ENCODE measurements at regions not wholly inside any gene's neighbourhood (a gene's known extent, or its start where the extent isn't known, plus 50 kb on each side); places are given as distances from the start of the nearest gene placed in this dataset.

- Histone ChIP-seq H3K9me3 (ENCODE audit: insufficient read depth, low read depth, low read length) (peaks cover 8% of the 10 kb centered on the region; the same call in 1 of the 2 replicates), H3K79me2 (ENCODE audit: insufficient read depth, low read length) (no peaks in the 10 kb centered on the region), H3K4me3 (ENCODE audit: low read length, poor library complexity, severe bottlenecking) (no peak overlapping the region), H3K36me3 (ENCODE audit: insufficient read depth, low read length) (no peaks in the 10 kb centered on the region), H2AFZ (ENCODE audit: low read length) (0 out of 2 replicates have a peak overlapping the region, but pooled peaks have one; percentile 13), H3K4me1 (ENCODE audit: insufficient read depth, low read length, poor library complexity, severe bottlenecking) (peaks cover 48% of the 10 kb centered on the region), H3K4me2 (ENCODE audit: low read depth, low read length, poor library complexity, severe bottlenecking) (no peak overlapping the region), H3F3A (ENCODE audit: low read depth) (peaks cover 22% of the 10 kb centered on the region), H4K20me1 (ENCODE audit: insufficient read depth, low read length, poor library complexity, severe bottlenecking) (no peaks in the 10 kb centered on the region), H3K27me3 (ENCODE audit: insufficient read depth, low read length, poor library complexity, severe bottlenecking) (no peaks in the 10 kb centered on the region), H3K9me2 (replicated peaks; ENCODE audit: low read depth, low read length) (no peaks in the 10 kb centered on the region), H3K9ac (ENCODE audit: low read depth, low read length, poor library complexity, severe bottlenecking) (no peak overlapping the region)
- TF ChIP-seq CTCF (conservative IDR thresholded peaks at IDR 0.05; ENCODE audit: low read length), result no peak
- no peak for TF ChIP-seq EZH2phosphoT487 (IDR thresholded peaks at IDR 0.05; ENCODE audit: borderline replicate concordance)
These were observed 323.2 kb upstream of the SLC39A10 start for GRCh38 chr2:195333869-195334268.

GRCh38 chr2:195331966-195332365, 325.1 kb upstream of the SLC39A10 start:
- H3K9me3 ChIP-seq (ENCODE audit: insufficient read depth, low read depth, low read length), result peaks cover 21% of the 10 kb centered on the region
- peak overlapping the region; percentile 49 for H3K4me3 ChIP-seq (ENCODE audit: low read length, poor library complexity, severe bottlenecking)
- H3K79me2 ChIP-seq (ENCODE audit: insufficient read depth, low read length), result no peaks in the 10 kb centered on the region
- peaks cover 46% of the 10 kb centered on the region for H3K4me1 ChIP-seq (ENCODE audit: insufficient read depth, low read length, poor library complexity, severe bottlenecking)
- TF ChIP-seq EZH2phosphoT487 (IDR thresholded peaks at IDR 0.05; ENCODE audit: borderline replicate concordance), result no peak
- TF ChIP-seq CTCF (conservative IDR thresholded peaks at IDR 0.05; ENCODE audit: low read length), result no peak
- H3K4me2 ChIP-seq (ENCODE audit: low read depth, low read length, poor library complexity, severe bottlenecking), result peak overlapping the region; percentile 71
- H3F3A ChIP-seq (ENCODE audit: low read depth), result peaks cover 22% of the 10 kb centered on the region
- H3K9me2 ChIP-seq (replicated peaks; ENCODE audit: low read depth, low read length), result no peaks in the 10 kb centered on the region
- H3K36me3 ChIP-seq (ENCODE audit: insufficient read depth, low read length), result peaks cover 10% of the 10 kb centered on the region; the same call in 1 of the 2 replicates
- peak overlapping the region; percentile 74 for H3K9ac ChIP-seq (ENCODE audit: low read depth, low read length, poor library complexity, severe bottlenecking)
- no peaks in the 10 kb centered on the region for H3K27me3 ChIP-seq (ENCODE audit: insufficient read depth, low read length, poor library complexity, severe bottlenecking)
- H2AFZ ChIP-seq (ENCODE audit: low read length), result no peak overlapping the region
- no peaks in the 10 kb centered on the region for H4K20me1 ChIP-seq (ENCODE audit: insufficient read depth, low read length, poor library complexity, severe bottlenecking)

- Histone ChIP-seq H4K20me1 (ENCODE audit: insufficient read depth, low read length, poor library complexity, severe bottlenecking) (no peaks in the 10 kb centered on the region), H3K9ac (ENCODE audit: low read depth, low read length, poor library complexity, severe bottlenecking) (peak overlapping the region; percentile 74), H3K4me2 (ENCODE audit: low read depth, low read length, poor library complexity, severe bottlenecking) (peak overlapping the region; percentile 71), H3K79me2 (ENCODE audit: insufficient read depth, low read length) (no peaks in the 10 kb centered on the region), H3K4me3 (ENCODE audit: low read length, poor library complexity, severe bottlenecking) (peak overlapping the region; percentile 49), H3F3A (ENCODE audit: low read depth) (peaks cover 22% of the 10 kb centered on the region), H3K9me2 (replicated peaks; ENCODE audit: low read depth, low read length) (no peaks in the 10 kb centered on the region), H2AFZ (ENCODE audit: low read length) (no peak overlapping the region), H3K27me3 (ENCODE audit: insufficient read depth, low read length, poor library complexity, severe bottlenecking) (no peaks in the 10 kb centered on the region), H3K4me1 (ENCODE audit: insufficient read depth, low read length, poor library complexity, severe bottlenecking) (peaks cover 50% of the 10 kb centered on the region), H3K36me3 (ENCODE audit: insufficient read depth, low read length) (peaks cover 10% of the 10 kb centered on the region; the same call in 1 of the 2 replicates), H3K9me3 (ENCODE audit: insufficient read depth, low read depth, low read length) (peaks cover 29% of the 10 kb centered on the region)
- TF ChIP-seq EZH2phosphoT487 (IDR thresholded peaks at IDR 0.05; ENCODE audit: borderline replicate concordance) (no peak), CTCF (conservative IDR thresholded peaks at IDR 0.05; ENCODE audit: low read length) (no peak)
These were observed 325.9 kb upstream of the SLC39A10 start for GRCh38 chr2:195331129-195331528.
